NT2/D1 (cell line): ENCODE measurements at regions not wholly inside any gene's neighbourhood (a gene's known extent, or its start where the extent isn't known, plus 50 kb on each side); places are given as distances from the start of the nearest gene placed in this dataset.
A peak's percentile ranks its signal among the peaks of the same experiment; 100 is the strongest.

Experiments
- DNase-seq: peaks from one replicate; pipeline ENCODE4 v3.0.0-alpha.2; 2011; ENCODE audit warnings: low read depth, low spot score
- H3K27me3 ChIP-seq: 2 replicates; pipeline ENCODE4 v1.6.0; 2011; ENCODE audit warnings: mild to moderate bottlenecking; ENCODE audit not compliant: insufficient read length, insufficient read depth
- H3K36me3 ChIP-seq: 2 replicates; pipeline ENCODE4 v1.6.1; 2011; ENCODE audit warnings: mild to moderate bottlenecking, low read length, mixed read lengths; ENCODE audit not compliant: insufficient read depth, insufficient read length
- H3K4me1 ChIP-seq: 2 replicates; pipeline ENCODE4 v1.5.1; 2011; ENCODE audit not compliant: insufficient read depth, insufficient read length
- H3K4me3 ChIP-seq: 2 replicates; pipeline ENCODE4 v1.5.1; 2011; ENCODE audit warnings: low read depth; ENCODE audit not compliant: insufficient read length
- H3K9ac ChIP-seq: 2 replicates; pipeline ENCODE4 v1.6.0; 2011; ENCODE audit warnings: low read depth; ENCODE audit not compliant: insufficient read length
- H3K9me3 ChIP-seq: 2 replicates; pipeline ENCODE4 v1.5.1; 2011; ENCODE audit warnings: mild to moderate bottlenecking, low read length; ENCODE audit not compliant: insufficient read depth
- SUZ12 ChIP-seq: IDR thresholded peaks from 2 replicates; pipeline ENCODE4 v1.6.1; 2011; ENCODE audit not compliant: insufficient read length, insufficient read depth; ENCODE audit errors: extremely low read depth
- YY1 ChIP-seq: IDR thresholded peaks from 2 replicates; pipeline ENCODE4 v1.6.1; 2011; ENCODE audit not compliant: insufficient read length, insufficient read depth
- ZNF274 ChIP-seq: IDR thresholded peaks from 2 replicates; pipeline ENCODE4 v1.6.1; 2011; ENCODE audit warnings: mild to moderate bottlenecking, low read depth, low read length

DNA sequence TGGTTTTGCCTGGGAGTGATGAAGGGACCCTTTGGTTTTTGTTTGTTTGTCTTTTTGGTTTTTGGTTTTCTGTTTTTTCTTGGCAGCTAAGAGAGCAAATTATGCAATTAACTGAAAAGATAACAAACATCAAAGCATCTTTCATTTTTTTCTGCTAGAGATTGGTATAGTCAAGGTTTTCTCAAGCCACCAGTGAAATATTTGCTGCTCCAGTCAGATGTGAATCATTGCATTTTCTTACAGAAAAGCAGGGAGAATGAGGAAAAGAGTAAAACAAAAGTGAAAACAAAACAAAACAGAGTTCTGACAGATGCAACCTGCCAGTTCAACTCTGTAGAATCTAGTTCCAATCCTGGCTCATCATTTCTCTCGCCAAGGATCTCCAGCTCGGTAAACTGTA is 660.7 kb downstream of the DSC3 start:
- H3K36me3 ChIP-seq = no peaks in the 10 kb centered on the region
- H3K9ac ChIP-seq = no peak overlapping the region
- no peak overlapping the region for H3K4me3 ChIP-seq
- no peaks in the 10 kb centered on the region for H3K27me3 ChIP-seq
- H3K4me1 ChIP-seq = no peaks in the 10 kb centered on the region
- H3K9me3 ChIP-seq = no peaks in the 10 kb centered on the region
- DNase-seq = no peak
- TF ChIP-seq YY1 = no peak
- no peak for TF ChIP-seq SUZ12
- TF ChIP-seq ZNF274 = no peak

DNA sequence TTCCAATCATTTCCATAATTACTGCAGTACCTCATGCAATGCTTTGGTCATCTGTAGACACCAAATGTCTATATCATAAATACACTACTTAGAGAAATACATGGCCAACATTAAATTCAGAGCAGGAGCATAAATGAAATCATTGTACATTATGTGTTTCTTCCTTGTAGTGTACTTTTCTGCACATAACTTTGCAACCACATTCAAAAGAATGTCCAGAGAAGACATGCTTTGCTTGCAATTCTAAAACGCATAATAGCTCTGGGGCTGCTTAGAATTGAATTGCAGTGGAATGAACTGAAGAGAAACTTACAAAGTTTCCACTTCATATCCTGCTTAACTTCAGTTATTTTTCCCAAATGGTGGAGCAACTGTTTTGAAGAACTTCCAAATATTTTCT is 664.4 kb downstream of the DSC3 start:
- Histone ChIP-seq H3K36me3 (no peaks in the 10 kb centered on the region), H3K9ac (no peak overlapping the region), H3K4me1 (no peaks in the 10 kb centered on the region), H3K4me3 (no peak overlapping the region), H3K27me3 (no peaks in the 10 kb centered on the region), H3K9me3 (no peaks in the 10 kb centered on the region)
- DNase-seq = no peak
- TF ChIP-seq ZNF274 = no peak

DNA sequence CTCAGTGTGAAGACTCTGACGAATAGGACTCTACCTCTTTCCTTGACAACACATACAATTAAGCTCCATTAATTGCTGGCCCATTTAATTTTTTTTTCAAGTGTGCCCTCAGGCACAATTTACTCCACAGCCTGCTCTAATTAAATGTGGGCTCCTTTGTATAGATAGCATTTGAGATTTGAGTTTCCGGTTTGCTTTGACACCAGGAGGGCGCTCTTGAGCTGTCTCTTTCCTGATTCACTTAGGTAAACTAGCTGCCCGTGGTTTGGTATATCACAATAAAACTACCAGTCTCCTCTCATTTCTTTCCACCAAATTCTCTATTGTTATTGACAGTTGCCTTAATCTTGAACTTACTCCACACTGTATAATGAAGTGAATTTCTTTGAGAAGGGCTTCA is 666.0 kb downstream of the DSC3 start:
- Histone ChIP-seq H3K9ac (no peak overlapping the region), H3K4me1 (no peaks in the 10 kb centered on the region), H3K9me3 (no peaks in the 10 kb centered on the region), H3K36me3 (no peaks in the 10 kb centered on the region), H3K4me3 (no peak overlapping the region), H3K27me3 (no peaks in the 10 kb centered on the region)
- DNase-seq = peak; percentile 27
- no peak for TF ChIP-seq ZNF274
- no peak for TF ChIP-seq SUZ12
- no peak for TF ChIP-seq YY1

DNA sequence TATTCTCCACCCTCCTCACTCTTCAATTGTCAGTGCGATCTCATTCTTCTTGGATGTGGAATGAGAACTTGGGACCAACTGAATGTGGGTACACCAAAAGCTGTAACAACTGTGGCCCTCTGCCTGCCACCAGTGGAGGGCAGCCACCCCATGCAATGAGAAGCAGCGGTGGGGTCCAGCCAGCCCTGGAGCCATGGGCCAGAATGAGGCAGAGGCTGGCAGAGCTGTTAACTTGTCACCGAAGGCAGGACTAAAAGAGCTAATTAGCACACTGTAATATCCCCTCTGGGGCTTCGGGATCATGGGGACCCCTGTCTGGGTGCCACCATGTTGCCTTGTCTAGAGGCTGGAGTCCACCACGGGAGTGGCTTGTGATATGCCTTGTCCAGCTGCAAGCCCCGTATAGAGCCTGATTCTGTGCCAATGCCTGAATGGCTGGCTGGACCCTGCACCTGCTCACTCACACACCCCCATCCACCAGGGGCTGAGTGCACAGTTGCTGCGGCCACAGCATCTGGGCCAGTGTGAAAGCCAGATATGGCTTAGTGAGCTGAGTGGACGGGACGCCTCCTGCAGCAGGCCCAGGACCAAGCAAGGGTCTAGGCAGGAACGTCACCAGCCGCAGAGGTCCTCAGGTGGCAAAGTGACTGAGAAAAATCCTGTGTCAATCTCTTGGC is 680.5 kb downstream of the DSC3 start:
- DNase-seq = no peak
- Histone ChIP-seq H3K4me3 (no peak overlapping the region), H3K9ac (no peak overlapping the region), H3K4me1 (no peaks in the 10 kb centered on the region), H3K36me3 (no peaks in the 10 kb centered on the region), H3K27me3 (no peaks in the 10 kb centered on the region), H3K9me3 (no peaks in the 10 kb centered on the region)
- TF ChIP-seq ZNF274 (no peak), SUZ12 (no peak), YY1 (no peak)

DNA sequence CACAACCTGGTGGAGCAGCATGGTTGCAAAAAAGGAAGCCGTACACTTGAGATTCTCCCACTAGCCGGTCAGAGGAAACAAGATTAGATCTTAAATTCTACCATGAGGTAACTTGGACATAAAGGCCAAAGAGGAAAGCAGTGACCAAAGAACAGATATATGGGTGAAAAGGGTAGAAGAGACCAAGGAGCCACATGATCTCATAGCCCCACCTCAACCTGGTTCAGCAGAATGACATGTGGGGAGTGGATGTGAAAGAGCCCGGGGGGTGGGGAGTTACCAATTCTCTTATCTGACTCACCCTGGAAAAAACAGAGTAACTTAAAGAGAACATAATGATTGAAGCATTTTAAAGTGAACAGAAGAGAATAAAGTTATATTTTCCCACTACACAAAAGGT is 683.0 kb downstream of the DSC3 start:
- no peaks in the 10 kb centered on the region for H3K36me3 ChIP-seq
- H3K4me1 ChIP-seq = no peaks in the 10 kb centered on the region
- H3K27me3 ChIP-seq = no peaks in the 10 kb centered on the region
- no peak overlapping the region for H3K9ac ChIP-seq
- no peak overlapping the region for H3K4me3 ChIP-seq
- no peak for DNase-seq
- TF ChIP-seq YY1 (no peak), SUZ12 (no peak), ZNF274 (no peak)
- no peaks in the 10 kb centered on the region for H3K9me3 ChIP-seq

DNA sequence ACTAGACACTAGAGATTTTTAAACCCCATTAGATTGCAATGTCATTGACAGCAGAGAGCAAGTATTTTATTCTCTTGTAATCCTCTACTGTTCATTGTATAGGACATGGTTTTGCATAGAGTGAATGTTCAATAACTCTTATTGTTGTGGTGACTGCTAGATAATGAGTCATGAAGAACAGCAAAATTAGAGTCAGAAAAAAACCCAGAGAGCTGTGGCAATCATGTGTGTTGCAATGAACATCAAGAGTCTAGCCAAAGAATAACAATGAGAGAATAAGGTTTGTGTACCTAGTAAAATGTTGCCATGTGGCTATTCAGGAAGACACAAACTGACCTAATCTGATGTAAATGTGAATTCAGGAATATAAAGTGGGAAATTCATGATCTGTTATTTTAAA is 684.0 kb downstream of the DSC3 start:
- TF ChIP-seq SUZ12 = no peak
- no peak for TF ChIP-seq YY1
- no peak for TF ChIP-seq ZNF274
- no peaks in the 10 kb centered on the region for H3K9me3 ChIP-seq
- no peak for DNase-seq
- no peak overlapping the region for H3K9ac ChIP-seq
- no peaks in the 10 kb centered on the region for H3K4me1 ChIP-seq
- H3K4me3 ChIP-seq = no peak overlapping the region
- H3K27me3 ChIP-seq = no peaks in the 10 kb centered on the region
- H3K36me3 ChIP-seq = no peaks in the 10 kb centered on the region

DNA sequence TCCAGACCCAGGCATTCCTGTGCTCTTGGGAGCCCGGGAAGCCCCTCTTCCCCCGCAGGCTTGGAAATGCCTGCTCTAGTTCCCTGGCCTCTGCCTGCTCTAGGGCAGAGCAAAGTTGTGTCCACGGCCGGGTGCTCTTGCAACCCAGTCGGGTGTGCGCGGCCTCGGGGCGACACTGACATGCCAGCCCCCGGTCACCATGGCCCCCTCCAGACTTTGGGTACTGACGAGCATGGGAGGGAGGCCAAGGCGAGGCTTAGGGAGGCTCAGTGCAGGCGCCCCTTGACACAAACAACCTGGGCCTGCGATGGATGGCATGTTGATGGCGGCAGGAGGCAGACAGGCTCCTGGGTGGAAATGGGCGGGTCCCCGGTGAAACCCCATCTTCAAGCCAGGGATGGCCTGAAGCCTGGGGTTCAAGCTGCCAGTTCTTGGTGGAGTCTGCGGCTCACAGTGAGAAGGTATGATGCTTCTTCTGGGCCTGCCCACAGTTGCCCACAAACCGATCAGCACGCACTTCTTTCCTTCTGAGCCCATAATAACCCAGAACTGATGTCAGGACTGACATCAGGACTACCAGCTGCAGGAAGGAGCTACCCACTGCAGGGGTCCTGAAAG is 689.9 kb downstream of the DSC3 start:
- Histone ChIP-seq H3K4me1 (no peaks in the 10 kb centered on the region), H3K4me3 (no peak overlapping the region), H3K9ac (no peak overlapping the region), H3K36me3 (no peaks in the 10 kb centered on the region), H3K9me3 (peaks cover 2% of the 10 kb centered on the region; the same call in 1 of the 2 replicates), H3K27me3 (no peaks in the 10 kb centered on the region)
- no peak for TF ChIP-seq ZNF274
- no peak for TF ChIP-seq SUZ12
- TF ChIP-seq YY1 = no peak
- DNase-seq = no peak

DNA sequence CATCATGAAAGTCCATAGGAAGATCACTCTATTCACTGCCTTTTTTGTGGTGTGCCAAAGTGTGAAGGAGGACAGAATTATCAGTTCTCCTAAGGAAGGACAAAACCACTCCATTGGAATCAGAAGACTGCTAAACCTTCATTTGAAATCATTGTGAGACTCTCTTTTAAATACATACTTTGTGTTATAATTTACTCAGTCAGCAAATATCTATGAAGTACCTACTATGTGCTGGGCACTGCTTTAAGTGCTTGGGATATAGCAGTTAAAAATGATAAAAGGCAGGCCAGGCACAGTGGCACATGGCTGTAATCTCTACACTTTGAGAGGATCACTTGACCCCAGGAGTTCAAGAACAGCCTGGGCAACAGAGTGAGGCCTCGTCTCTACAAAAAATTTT is 692.3 kb downstream of the DSC3 start:
- Histone ChIP-seq H3K4me3 (no peak overlapping the region), H3K4me1 (no peaks in the 10 kb centered on the region), H3K27me3 (no peaks in the 10 kb centered on the region), H3K9ac (no peak overlapping the region), H3K36me3 (no peaks in the 10 kb centered on the region), H3K9me3 (peaks cover 10% of the 10 kb centered on the region; the same call in 1 of the 2 replicates)
- DNase-seq = no peak
- TF ChIP-seq SUZ12 (no peak), ZNF274 (no peak), YY1 (no peak)
